CD4-positive, alpha-beta T cell treated with Interleukin-15 for 1 hour (primary cell): ENCODE measurements at regions not wholly inside any gene's neighbourhood (a gene's known extent, or its start where the extent isn't known, plus 50 kb on each side); places are given as distances from the start of the nearest gene placed in this dataset.
"Not testable (repeated sequence)": the region's sequence is repeated elsewhere in the genome, so short reads cannot be mapped to it uniquely, and the experiment has no call there.

Experiments used
- DNase-seq: peaks from one replicate; pipeline ENCODE4 v3.0.0-alpha.2; 2020

GRCh38 chr4:131192318-131192717 is 1956.8 kb upstream of the PCDH10 start:
- no peak for DNase-seq

GRCh38 chr4:131207589-131207988 is 1941.5 kb upstream of the PCDH10 start:
- DNase-seq, result no peak

GRCh38 chr4:131248314-131248713 is 1900.8 kb upstream of the PCDH10 start:
- no peak for DNase-seq

DNA sequence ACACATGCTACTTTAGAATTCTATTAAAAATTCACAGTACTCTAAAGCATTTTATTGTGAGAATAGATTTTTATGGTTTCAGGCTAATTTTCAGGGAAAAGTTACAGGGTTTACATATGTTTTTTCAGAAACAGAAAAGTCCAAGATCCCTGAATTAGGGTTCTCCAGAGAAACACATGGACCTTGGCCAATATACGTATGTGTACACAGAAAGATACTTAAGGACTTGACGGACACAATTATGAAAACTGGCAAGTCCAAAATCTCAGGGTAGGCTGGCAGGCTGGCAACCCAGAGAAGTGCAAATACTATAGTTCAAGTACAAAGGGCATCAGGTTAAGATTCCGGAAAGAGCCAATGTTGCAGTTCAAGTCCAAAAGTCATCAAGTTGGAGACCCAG is 1897.8 kb upstream of the PCDH10 start:
- no peak for DNase-seq

DNA sequence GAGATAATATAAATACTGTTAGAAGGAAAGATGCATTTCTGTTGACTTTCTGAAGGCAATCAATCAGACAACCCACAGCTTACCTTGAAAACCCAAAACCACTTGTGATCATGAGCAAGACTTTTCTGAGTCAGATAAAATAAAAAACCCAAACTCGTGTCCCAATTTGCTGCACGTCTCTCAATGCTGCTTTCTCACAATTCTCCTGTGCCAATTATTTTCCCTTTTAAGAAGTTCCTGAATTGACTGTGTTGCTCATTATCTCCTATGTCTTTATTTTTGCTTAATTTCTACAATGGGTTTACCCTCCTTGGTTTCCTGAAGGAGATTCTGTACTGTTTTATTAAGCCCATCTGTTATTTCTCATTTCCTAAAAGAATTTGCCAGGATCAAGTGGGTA is 1891.9 kb upstream of the PCDH10 start:
- no peak for DNase-seq

GRCh38 chr4:131258361-131258760 is 1890.7 kb upstream of the PCDH10 start:
- no peak for DNase-seq

GRCh38 chr4:131288441-131288840 is 1860.7 kb upstream of the PCDH10 start:
- no peak for DNase-seq

DNA sequence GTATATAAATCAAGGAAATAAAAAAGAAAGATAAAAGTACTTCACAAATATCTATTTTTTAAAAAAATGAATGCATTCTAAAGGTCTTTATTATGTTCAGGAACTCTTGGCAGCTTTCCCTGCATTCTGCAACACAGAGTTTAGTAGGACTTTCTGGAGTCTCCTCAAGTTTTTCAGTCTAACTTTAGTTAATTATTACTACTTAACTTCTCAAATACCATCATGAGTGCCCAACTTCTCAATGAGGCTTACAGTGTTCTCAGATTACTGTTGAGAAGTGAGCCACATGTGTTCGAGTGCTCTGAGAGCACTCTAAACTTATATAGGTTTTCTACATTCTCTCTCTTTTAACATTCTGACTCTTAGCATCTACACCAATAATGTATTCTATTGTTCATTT is 1852.9 kb upstream of the PCDH10 start:
- no peak for DNase-seq

GRCh38 chr4:131302108-131302507 is 1847.0 kb upstream of the PCDH10 start:
- no peak for DNase-seq

DNA sequence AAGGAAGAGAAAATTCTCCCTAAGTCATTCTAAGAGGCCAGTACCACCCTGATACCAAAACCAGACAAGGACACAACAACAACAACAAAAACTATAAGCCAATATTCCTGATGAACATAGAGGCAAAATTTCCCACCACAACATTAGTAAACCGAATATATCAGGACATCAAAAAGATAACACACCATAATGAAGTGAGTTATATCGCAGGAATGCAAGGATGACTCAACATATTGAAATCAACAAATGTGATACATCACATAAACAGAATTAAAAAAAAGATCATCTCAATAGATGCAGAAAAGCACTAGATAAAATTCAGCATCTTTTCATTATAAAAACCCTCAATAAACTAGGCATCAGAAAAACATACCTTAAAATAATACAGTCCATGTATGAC is 1844.4 kb upstream of the PCDH10 start:
- no peak for DNase-seq

DNA sequence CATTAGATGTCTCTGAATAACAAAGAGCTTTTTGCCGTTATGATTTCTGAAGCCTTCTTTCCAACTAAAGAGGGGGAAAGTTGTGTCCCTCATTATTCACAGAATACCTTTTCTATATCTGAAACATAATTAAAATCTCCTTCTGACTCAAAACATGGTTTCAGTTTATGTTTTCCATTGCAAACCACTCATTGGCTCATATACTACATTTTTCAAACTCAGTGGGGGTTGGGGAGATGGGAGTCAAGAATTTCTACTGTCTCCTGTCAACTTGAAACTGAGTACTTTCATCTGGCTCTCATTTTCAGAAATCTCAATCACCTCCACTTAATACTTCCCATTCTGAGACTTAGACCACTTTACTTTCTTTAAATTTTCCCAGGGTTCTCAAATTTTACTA is 1839.5 kb upstream of the PCDH10 start:
- no peak for DNase-seq

GRCh38 chr4:131316086-131316485 is 1833.0 kb upstream of the PCDH10 start:
- DNase-seq, result no peak

GRCh38 chr4:131337936-131338335 is 1811.2 kb upstream of the PCDH10 start:
- DNase-seq, result no peak

GRCh38 chr4:131339137-131339536 is 1810.0 kb upstream of the PCDH10 start:
- no peak for DNase-seq

DNA sequence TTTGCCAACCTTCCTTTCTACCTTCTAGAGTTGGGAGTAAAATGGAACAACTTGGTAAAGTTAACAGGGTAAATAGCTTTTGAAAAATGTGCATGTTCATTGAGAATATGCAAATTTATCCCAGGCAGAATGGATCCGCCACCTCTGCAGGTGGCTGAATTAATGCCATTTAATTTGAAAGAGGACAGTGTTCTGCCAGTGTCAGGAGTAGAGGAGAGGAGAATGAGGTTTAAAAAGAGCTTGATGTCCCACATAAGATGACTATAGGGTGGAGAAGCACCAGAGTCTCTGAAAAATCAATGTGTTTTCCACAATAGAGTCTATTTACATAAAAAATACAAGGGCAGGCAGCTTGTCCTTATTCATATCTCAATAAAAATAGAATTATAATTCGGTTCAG is 1804.3 kb upstream of the PCDH10 start:
- no peak for DNase-seq

DNA sequence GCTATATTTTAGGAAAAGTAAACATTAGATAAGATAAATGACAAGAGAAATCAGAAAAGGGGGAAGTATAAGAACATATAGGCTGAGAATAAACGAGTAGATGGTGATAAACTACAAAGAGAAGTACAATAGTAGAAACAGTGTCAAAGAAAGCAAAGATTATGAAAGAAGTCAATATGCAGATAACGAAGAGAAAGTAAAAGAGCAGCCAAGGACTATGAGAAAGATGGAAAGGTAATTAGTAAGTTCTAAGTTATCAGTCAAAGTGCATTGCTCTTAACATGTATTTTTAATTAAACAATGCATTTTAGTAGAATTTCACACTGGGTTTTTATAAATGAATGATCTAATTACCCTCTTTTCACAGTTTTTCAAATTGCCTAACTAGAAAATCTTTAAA is 1801.3 kb upstream of the PCDH10 start:
- no peak for DNase-seq

GRCh38 chr4:131348263-131348662 is 1800.8 kb upstream of the PCDH10 start:
- no peak for DNase-seq

DNA sequence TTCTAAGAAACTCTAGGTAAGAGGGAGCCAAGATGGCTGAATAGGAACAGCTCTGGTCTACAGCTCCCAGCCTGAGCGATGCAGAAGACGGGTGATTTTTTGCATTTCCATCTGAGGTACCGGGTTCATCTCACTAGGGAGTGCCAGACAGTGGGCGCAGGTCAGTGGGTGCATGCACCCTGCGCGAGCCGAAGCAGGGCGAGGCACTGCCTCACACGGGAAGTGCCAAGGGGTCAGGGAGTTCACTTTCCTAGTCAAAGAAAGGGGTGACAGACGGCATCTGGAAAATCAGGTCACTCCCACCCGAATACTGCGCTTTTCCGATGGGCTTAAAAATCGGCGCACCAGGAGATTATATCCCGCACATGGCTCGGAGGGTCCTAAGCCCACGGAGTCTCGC is 1796.7 kb upstream of the PCDH10 start:
- not testable (repeated sequence) for DNase-seq

DNA sequence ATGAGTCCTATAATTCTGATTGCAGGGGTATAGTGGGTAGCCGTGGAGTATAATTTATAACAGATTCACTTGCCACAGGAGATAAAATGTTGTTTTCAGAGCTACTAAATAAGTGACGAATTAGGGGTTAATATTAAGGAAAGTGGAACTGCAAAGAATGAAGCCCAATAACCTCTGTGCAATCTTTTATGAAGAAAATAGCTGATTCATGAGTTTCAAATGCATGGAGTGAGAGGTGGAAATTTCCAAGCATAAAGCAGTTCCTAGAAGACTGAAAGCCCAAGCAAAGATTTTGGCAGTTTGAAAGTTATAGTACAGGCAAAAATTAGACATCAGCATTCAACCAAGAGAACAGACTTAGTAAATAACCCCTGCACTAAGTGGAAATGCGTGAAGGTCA is 1782.4 kb upstream of the PCDH10 start:
- DNase-seq, result no peak

GRCh38 chr4:131367441-131367840 is 1781.7 kb upstream of the PCDH10 start:
- DNase-seq, result no peak

- DNase-seq, result no peak
Measured at GRCh38 chr4:131370846-131371245, 1778.2 kb upstream of the PCDH10 start.

DNA sequence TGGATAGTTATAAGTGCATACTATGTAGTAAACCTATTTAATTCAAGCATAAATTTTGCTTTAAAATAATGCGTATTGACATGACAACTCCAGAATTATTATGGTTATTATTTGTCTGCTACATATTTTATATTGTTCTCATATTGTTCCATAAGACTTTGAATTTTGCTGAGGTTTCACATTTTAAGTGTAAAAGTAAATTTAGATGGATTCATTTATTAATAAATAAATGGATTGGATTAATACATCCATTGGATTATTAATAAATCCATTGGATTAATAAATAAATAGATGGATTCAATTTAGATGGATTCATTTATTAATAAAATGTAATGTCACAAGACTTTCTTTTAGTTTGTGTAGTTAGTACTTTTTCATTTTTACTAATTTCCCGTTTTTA is 1768.0 kb upstream of the PCDH10 start:
- DNase-seq, result no peak

GRCh38 chr4:131382839-131383238 is 1766.3 kb upstream of the PCDH10 start:
- no peak for DNase-seq

- DNase-seq, result no peak
Measured at GRCh38 chr4:131388277-131388676, 1760.8 kb upstream of the PCDH10 start.

DNA sequence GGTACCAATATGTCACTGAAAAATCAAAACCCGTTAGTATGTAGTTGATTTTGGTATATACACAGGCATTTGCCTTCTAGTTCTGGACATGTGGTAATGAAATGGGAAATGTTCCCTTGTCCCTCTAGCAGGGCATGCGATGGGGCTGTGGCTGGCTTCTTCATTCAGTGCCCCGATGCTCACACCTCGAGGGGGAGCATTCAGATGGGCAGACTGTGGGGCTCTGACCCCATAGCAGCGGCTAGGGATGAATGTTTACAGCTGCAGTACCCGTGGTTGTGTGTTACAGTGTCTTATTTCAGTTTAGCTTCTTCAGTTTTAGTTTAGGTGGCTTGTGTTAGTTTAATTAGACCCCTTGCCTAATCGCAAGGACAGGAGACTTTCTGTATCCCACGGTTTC is 1741.0 kb upstream of the PCDH10 start:
- no peak for DNase-seq

- no peak for DNase-seq
Measured at GRCh38 chr4:131411393-131411792, 1737.7 kb upstream of the PCDH10 start.
